ENCODE measurements at regions not wholly inside any gene's neighbourhood (a gene's known extent, or its start where the extent isn't known, plus 50 kb on each side); places are given as distances from the start of the nearest gene placed in this dataset.

GRCh38 chr6:151176911-151177770 is 62.6 kb upstream of the AKAP12 start:
- H3K4me2 ChIP-seq (ENCODE audit: low read length) = no peak overlapping the region
- no peak overlapping the region for H3K27ac ChIP-seq (ENCODE audit: low read depth, low read length, poor library complexity, severe bottlenecking)
- no peaks in the 10 kb centered on the region for H4K20me1 ChIP-seq (ENCODE audit: insufficient read depth, low read length)
- TF ChIP-seq EZH2phosphoT487 (IDR thresholded peaks at IDR 0.05; ENCODE audit: borderline replicate concordance, low read depth, low read length) (no peak), CTCF (conservative IDR thresholded peaks at IDR 0.05; ENCODE audit: low read length) (no peak)
- H3K36me3 ChIP-seq (ENCODE audit: insufficient read depth, low read length) = no peaks in the 10 kb centered on the region
- no TSS peak for BruUV-seq (replicated peaks)
- H2AFZ ChIP-seq (ENCODE audit: low read length) = no peak overlapping the region
- H3K4me1 ChIP-seq (ENCODE audit: insufficient read depth, low read length, poor library complexity, severe bottlenecking) = no peaks in the 10 kb centered on the region
- intact Hi-C loops (cut with micrococcal nuclease; ENCODE audit: unreplicated experiment) = no loop called here
- H3K9me2 ChIP-seq (ENCODE audit: insufficient read depth, low read length) = no peaks in the 10 kb centered on the region
- DNase-seq (ENCODE audit: low spot score) = no peak
- CTCF ChIA-PET (ENCODE audit: unreplicated experiment) = no interaction called here
- no peaks in the 10 kb centered on the region for H3K9me3 ChIP-seq (ENCODE audit: low read length)
- H3K79me2 ChIP-seq (ENCODE audit: insufficient read depth, low read depth, low read length) = no peaks in the 10 kb centered on the region
- H3K4me3 ChIP-seq (ENCODE audit: low read depth, low read length, poor library complexity, severe bottlenecking) = no peak overlapping the region
- POLR2A ChIA-PET = no interaction called here

GRCh38 chr6:151178373-151178772 is 61.4 kb upstream of the AKAP12 start:
- intact Hi-C loops (cut with micrococcal nuclease; ENCODE audit: unreplicated experiment) = no loop called here
- H3K27ac ChIP-seq (ENCODE audit: low read depth, low read length, poor library complexity, severe bottlenecking) = no peak overlapping the region
- H3K4me3 ChIP-seq (ENCODE audit: low read depth, low read length, poor library complexity, severe bottlenecking) = no peak overlapping the region
- CTCF ChIA-PET (ENCODE audit: unreplicated experiment) = no interaction called here
- H3K36me3 ChIP-seq (ENCODE audit: insufficient read depth, low read length) = no peaks in the 10 kb centered on the region
- H3K4me2 ChIP-seq (ENCODE audit: low read length) = no peak overlapping the region
- no peaks in the 10 kb centered on the region for H3K9me2 ChIP-seq (ENCODE audit: insufficient read depth, low read length)
- TF ChIP-seq CTCF (conservative IDR thresholded peaks at IDR 0.05; ENCODE audit: low read length) (no peak), EZH2phosphoT487 (IDR thresholded peaks at IDR 0.05; ENCODE audit: borderline replicate concordance, low read depth, low read length) (no peak)
- no peaks in the 10 kb centered on the region for H3K4me1 ChIP-seq (ENCODE audit: insufficient read depth, low read length, poor library complexity, severe bottlenecking)
- DNase-seq (ENCODE audit: low spot score) = no peak
- H2AFZ ChIP-seq (ENCODE audit: low read length) = no peak overlapping the region
- POLR2A ChIA-PET = interaction anchor here (0.6 kb wide), 1 partner anchor 1975 kb away, joined by 5 read pairs; no protein-coding TSS in a partner anchor
- no peaks in the 10 kb centered on the region for H3K9me3 ChIP-seq (ENCODE audit: low read length)
- H3K79me2 ChIP-seq (ENCODE audit: insufficient read depth, low read depth, low read length) = no peaks in the 10 kb centered on the region
- no TSS peak for BruUV-seq (replicated peaks)
- H4K20me1 ChIP-seq (ENCODE audit: insufficient read depth, low read length) = no peaks in the 10 kb centered on the region

GRCh38 chr6:151179321-151179720 is 60.4 kb upstream of the AKAP12 start:
- no peak for DNase-seq (ENCODE audit: low spot score)
- Histone ChIP-seq H3K79me2 (ENCODE audit: insufficient read depth, low read depth, low read length) (no peaks in the 10 kb centered on the region), H3K9me3 (ENCODE audit: low read length) (no peaks in the 10 kb centered on the region), H3K9me2 (ENCODE audit: insufficient read depth, low read length) (no peaks in the 10 kb centered on the region), H3K36me3 (ENCODE audit: insufficient read depth, low read length) (no peaks in the 10 kb centered on the region), H4K20me1 (ENCODE audit: insufficient read depth, low read length) (no peaks in the 10 kb centered on the region), H3K4me1 (ENCODE audit: insufficient read depth, low read length, poor library complexity, severe bottlenecking) (no peaks in the 10 kb centered on the region), H3K4me3 (ENCODE audit: low read depth, low read length, poor library complexity, severe bottlenecking) (no peak overlapping the region), H3K27ac (ENCODE audit: low read depth, low read length, poor library complexity, severe bottlenecking) (no peak overlapping the region), H3K4me2 (ENCODE audit: low read length) (no peak overlapping the region), H2AFZ (ENCODE audit: low read length) (no peak overlapping the region)
- intact Hi-C loops (cut with micrococcal nuclease; ENCODE audit: unreplicated experiment) = no loop called here
- TF ChIP-seq EZH2phosphoT487 (IDR thresholded peaks at IDR 0.05; ENCODE audit: borderline replicate concordance, low read depth, low read length) (no peak), CTCF (conservative IDR thresholded peaks at IDR 0.05; ENCODE audit: low read length) (no peak)
- no TSS peak for BruUV-seq (replicated peaks)
- ChIA-PET POLR2A (no interaction called here), CTCF (ENCODE audit: unreplicated experiment) (no interaction called here)

Data from OCI-LY7 (cell line).